Uterus (tissue), 2 donors: ENCODE measurements at regions not wholly inside any gene's neighbourhood (a gene's known extent, or its start where the extent isn't known, plus 50 kb on each side); places are given as distances from the start of the nearest gene placed in this dataset.

Experiments used
- POLR2A ChIP-seq, 2 donors: fragments of 450-650 bp; IDR thresholded peaks; one replicate each; pipeline ENCODE4 v1.6.1; 2016; ENCODE audit warnings: antibody characterized with exemption in 2 of 2, mild to moderate bottlenecking in 1 of 2, moderate library complexity in 1 of 2
- TF ChIP-seq, protein P1 (sequence below), 4 experiments: fragments of 200-600 bp in 2 of 4; fragments of 450-650 bp in 2 of 4; sonication (generic) in 2 of 4; IDR thresholded peaks; one replicate each; pipeline ENCODE4 v1.5.1; 2016 to 2019; ENCODE audit warnings: antibody characterized with exemption in 4 of 4, mild to moderate bottlenecking in 2 of 4, moderate library complexity in 1 of 4

DNA sequence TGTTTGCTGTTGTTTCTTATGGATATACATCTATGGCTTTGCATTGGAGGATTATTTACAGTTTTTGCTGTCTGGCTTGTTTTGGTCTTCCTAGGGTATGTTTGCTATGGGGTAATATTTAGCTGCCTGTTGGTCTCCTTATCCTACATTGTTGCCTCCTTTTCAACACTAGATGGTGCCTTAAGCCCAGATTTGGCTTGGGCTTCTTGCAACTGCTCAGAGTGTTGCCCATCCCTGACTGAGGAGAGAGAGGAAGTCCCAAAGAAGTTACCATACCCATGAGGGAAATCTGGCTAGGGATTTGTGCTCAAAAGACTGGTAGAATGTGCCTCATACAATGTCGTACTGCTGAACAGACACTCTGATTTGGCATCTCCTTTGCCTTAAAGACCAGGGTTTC is 94.6 kb upstream of the MUCL1 start:
- TF ChIP-seq, protein P1, sequence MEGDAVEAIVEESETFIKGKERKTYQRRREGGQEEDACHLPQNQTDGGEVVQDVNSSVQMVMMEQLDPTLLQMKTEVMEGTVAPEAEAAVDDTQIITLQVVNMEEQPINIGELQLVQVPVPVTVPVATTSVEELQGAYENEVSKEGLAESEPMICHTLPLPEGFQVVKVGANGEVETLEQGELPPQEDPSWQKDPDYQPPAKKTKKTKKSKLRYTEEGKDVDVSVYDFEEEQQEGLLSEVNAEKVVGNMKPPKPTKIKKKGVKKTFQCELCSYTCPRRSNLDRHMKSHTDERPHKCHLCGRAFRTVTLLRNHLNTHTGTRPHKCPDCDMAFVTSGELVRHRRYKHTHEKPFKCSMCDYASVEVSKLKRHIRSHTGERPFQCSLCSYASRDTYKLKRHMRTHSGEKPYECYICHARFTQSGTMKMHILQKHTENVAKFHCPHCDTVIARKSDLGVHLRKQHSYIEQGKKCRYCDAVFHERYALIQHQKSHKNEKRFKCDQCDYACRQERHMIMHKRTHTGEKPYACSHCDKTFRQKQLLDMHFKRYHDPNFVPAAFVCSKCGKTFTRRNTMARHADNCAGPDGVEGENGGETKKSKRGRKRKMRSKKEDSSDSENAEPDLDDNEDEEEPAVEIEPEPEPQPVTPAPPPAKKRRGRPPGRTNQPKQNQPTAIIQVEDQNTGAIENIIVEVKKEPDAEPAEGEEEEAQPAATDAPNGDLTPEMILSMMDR (IDR thresholded peaks at IDR 0.05): no peak
- TF ChIP-seq POLR2A (IDR thresholded peaks at IDR 0.05): no peak
